HCT116 (cell line): ENCODE measurements at regions not wholly inside any gene's neighbourhood (a gene's known extent, or its start where the extent isn't known, plus 50 kb on each side); places are given as distances from the start of the nearest gene placed in this dataset.

Source experiments
- EZH2 ChIP-seq: fragments of 200-600 bp; sonication (generic); IDR thresholded peaks from 2 replicates; pipeline ENCODE4 v1.6.1; 2017; ENCODE audit warnings: antibody characterized with exemption, mixed run types
- EZH2phosphoT487 ChIP-seq: fragments of 200-600 bp; IDR thresholded peaks from 2 replicates; pipeline ENCODE4 v1.6.1; 2018; ENCODE audit warnings: antibody characterized with exemption, borderline replicate concordance
- JUND ChIP-seq: IDR thresholded peaks from 2 replicates; pipeline ENCODE4 v1.6.1; 2012
- POLR2A ChIP-seq: IDR thresholded peaks from 2 replicates; pipeline ENCODE4 v1.7.0; 2011; ENCODE audit warnings: borderline replicate concordance; ENCODE audit not compliant: insufficient read depth, insufficient read length; ENCODE audit errors: extremely low read depth
- POLR2AphosphoS5 ChIP-seq: IDR thresholded peaks from 2 replicates; pipeline ENCODE4 v1.6.1; 2011; ENCODE audit warnings: mild to moderate bottlenecking, low read depth, low read length, moderate library complexity
- RAD21 ChIP-seq: IDR thresholded peaks from 2 replicates; pipeline ENCODE4 v1.6.1; 2012; ENCODE audit warnings: low read depth, mild to moderate bottlenecking
- YY1 ChIP-seq: IDR thresholded peaks from 2 replicates; pipeline ENCODE4 v1.6.1; 2011; ENCODE audit warnings: low read length, low read depth, moderate library complexity, mild to moderate bottlenecking; ENCODE audit not compliant: insufficient replicate concordance; ENCODE audit errors: extremely low read depth
- TF ChIP-seq, protein P1 (sequence below), 3 experiments: fragments of 200-600 bp in 1 of 3; sonication (generic) in 1 of 3; IDR thresholded peaks in 2 of 3; conservative IDR thresholded peaks in 1 of 3; 2 replicates each; pipeline ENCODE4 v1.5.1; 2012 to 2017; ENCODE audit warnings: low read depth in 2 of 3, low read length in 2 of 3, antibody characterized with exemption in 1 of 3, borderline replicate concordance in 1 of 3, control low read depth in 1 of 3, mild to moderate bottlenecking in 1 of 3, mixed read lengths in 1 of 3, mixed run types in 1 of 3, moderate library complexity in 1 of 3; ENCODE audit not compliant: insufficient read depth in 1 of 3
- TF ChIP-seq, protein P2 (sequence below): IDR thresholded peaks from 2 replicates; pipeline ENCODE4 v1.6.1; 2012
- TF ChIP-seq, protein P3 (sequence below): IDR thresholded peaks from 2 replicates; pipeline ENCODE4 v1.6.1; 2011; ENCODE audit warnings: mild to moderate bottlenecking, low read length, moderate library complexity; ENCODE audit not compliant: insufficient replicate concordance; ENCODE audit errors: extremely low read depth
- TF ChIP-seq, protein P4 (sequence below): IDR thresholded peaks from 2 replicates; pipeline ENCODE4 v1.6.1; 2012; ENCODE audit warnings: low read depth
- TF ChIP-seq, protein P5 (sequence below): IDR thresholded peaks from 2 replicates; pipeline ENCODE4 v1.6.1; 2012

DNA sequence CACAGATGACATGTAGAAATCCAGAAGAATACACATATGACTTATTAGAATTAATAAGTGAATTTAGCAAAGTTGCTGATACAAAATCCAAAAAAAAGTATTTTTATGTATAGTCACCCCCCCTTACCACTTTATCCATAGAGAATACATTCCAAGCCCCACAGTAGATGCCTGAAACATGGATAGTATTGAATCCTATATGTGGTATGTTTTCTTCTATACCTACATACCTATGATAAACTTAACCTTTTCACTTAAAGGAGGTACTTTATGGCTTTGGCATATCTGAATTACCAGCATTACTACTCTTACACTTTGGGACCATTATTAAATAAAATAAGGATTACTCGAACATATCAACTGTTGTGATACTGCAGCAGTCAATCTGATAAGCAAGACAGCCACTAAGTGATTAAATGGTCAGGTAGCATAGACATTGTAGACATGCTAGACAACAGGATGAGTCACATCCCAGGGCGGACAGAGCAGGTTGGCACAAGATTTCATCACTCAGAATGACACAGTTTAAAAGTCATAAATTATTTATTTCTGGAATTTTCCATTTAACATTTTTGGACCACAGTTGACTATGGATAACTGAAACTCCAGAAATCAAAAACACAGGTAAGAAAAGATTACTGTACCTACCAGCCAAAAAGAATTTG is 208.2 kb upstream of the CHAC2 start:
- TF ChIP-seq POLR2A (no peak), JUND (peak; percentile 88), RAD21 (no peak), YY1 (peak; percentile 49), EZH2phosphoT487 (no peak), EZH2 (no peak), POLR2AphosphoS5 (peak; percentile 60)
- TF ChIP-seq, protein P1, sequence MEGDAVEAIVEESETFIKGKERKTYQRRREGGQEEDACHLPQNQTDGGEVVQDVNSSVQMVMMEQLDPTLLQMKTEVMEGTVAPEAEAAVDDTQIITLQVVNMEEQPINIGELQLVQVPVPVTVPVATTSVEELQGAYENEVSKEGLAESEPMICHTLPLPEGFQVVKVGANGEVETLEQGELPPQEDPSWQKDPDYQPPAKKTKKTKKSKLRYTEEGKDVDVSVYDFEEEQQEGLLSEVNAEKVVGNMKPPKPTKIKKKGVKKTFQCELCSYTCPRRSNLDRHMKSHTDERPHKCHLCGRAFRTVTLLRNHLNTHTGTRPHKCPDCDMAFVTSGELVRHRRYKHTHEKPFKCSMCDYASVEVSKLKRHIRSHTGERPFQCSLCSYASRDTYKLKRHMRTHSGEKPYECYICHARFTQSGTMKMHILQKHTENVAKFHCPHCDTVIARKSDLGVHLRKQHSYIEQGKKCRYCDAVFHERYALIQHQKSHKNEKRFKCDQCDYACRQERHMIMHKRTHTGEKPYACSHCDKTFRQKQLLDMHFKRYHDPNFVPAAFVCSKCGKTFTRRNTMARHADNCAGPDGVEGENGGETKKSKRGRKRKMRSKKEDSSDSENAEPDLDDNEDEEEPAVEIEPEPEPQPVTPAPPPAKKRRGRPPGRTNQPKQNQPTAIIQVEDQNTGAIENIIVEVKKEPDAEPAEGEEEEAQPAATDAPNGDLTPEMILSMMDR (IDR thresholded peaks at IDR 0.05 in 2 of 3, conservative IDR thresholded peaks at IDR 0.05 in 1 of 3; ENCODE audit: borderline replicate concordance in 1 of 3, insufficient read depth in 1 of 3, low read depth in 2 of 3, low read length in 2 of 3) = no peak
- TF ChIP-seq, protein P2, sequence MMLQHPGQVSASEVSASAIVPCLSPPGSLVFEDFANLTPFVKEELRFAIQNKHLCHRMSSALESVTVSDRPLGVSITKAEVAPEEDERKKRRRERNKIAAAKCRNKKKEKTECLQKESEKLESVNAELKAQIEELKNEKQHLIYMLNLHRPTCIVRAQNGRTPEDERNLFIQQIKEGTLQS = peak; percentile 78
- TF ChIP-seq, protein P3, sequence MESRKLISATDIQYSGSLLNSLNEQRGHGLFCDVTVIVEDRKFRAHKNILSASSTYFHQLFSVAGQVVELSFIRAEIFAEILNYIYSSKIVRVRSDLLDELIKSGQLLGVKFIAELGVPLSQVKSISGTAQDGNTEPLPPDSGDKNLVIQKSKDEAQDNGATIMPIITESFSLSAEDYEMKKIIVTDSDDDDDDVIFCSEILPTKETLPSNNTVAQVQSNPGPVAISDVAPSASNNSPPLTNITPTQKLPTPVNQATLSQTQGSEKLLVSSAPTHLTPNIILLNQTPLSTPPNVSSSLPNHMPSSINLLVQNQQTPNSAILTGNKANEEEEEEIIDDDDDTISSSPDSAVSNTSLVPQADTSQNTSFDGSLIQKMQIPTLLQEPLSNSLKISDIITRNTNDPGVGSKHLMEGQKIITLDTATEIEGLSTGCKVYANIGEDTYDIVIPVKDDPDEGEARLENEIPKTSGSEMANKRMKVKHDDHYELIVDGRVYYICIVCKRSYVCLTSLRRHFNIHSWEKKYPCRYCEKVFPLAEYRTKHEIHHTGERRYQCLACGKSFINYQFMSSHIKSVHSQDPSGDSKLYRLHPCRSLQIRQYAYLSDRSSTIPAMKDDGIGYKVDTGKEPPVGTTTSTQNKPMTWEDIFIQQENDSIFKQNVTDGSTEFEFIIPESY = no peak
- TF ChIP-seq, protein P4, sequence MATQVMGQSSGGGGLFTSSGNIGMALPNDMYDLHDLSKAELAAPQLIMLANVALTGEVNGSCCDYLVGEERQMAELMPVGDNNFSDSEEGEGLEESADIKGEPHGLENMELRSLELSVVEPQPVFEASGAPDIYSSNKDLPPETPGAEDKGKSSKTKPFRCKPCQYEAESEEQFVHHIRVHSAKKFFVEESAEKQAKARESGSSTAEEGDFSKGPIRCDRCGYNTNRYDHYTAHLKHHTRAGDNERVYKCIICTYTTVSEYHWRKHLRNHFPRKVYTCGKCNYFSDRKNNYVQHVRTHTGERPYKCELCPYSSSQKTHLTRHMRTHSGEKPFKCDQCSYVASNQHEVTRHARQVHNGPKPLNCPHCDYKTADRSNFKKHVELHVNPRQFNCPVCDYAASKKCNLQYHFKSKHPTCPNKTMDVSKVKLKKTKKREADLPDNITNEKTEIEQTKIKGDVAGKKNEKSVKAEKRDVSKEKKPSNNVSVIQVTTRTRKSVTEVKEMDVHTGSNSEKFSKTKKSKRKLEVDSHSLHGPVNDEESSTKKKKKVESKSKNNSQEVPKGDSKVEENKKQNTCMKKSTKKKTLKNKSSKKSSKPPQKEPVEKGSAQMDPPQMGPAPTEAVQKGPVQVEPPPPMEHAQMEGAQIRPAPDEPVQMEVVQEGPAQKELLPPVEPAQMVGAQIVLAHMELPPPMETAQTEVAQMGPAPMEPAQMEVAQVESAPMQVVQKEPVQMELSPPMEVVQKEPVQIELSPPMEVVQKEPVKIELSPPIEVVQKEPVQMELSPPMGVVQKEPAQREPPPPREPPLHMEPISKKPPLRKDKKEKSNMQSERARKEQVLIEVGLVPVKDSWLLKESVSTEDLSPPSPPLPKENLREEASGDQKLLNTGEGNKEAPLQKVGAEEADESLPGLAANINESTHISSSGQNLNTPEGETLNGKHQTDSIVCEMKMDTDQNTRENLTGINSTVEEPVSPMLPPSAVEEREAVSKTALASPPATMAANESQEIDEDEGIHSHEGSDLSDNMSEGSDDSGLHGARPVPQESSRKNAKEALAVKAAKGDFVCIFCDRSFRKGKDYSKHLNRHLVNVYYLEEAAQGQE = no peak
- TF ChIP-seq, protein P5, sequence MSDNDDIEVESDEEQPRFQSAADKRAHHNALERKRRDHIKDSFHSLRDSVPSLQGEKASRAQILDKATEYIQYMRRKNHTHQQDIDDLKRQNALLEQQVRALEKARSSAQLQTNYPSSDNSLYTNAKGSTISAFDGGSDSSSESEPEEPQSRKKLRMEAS = peak; percentile 36; the same call in 1 of the 2 replicates
